ENCODE measurements at regions not wholly inside any gene's neighbourhood (a gene's known extent, or its start where the extent isn't known, plus 50 kb on each side); places are given as distances from the start of the nearest gene placed in this dataset.

GRCh38 chr18:44123743-44124142 is 556.9 kb upstream of the SETBP1 start:
- TF ChIP-seq POLR2A (IDR thresholded peaks at IDR 0.05; ENCODE audit: extremely low read depth, insufficient read length) (no peak), MYC (IDR thresholded peaks at IDR 0.05; ENCODE audit: low read depth, low read length) (no peak)
- TF ChIP-seq, protein P1, sequence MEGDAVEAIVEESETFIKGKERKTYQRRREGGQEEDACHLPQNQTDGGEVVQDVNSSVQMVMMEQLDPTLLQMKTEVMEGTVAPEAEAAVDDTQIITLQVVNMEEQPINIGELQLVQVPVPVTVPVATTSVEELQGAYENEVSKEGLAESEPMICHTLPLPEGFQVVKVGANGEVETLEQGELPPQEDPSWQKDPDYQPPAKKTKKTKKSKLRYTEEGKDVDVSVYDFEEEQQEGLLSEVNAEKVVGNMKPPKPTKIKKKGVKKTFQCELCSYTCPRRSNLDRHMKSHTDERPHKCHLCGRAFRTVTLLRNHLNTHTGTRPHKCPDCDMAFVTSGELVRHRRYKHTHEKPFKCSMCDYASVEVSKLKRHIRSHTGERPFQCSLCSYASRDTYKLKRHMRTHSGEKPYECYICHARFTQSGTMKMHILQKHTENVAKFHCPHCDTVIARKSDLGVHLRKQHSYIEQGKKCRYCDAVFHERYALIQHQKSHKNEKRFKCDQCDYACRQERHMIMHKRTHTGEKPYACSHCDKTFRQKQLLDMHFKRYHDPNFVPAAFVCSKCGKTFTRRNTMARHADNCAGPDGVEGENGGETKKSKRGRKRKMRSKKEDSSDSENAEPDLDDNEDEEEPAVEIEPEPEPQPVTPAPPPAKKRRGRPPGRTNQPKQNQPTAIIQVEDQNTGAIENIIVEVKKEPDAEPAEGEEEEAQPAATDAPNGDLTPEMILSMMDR (IDR thresholded peaks at IDR 0.05; ENCODE audit: low read depth, low read length), result no peak
- TF ChIP-seq, protein P2, sequence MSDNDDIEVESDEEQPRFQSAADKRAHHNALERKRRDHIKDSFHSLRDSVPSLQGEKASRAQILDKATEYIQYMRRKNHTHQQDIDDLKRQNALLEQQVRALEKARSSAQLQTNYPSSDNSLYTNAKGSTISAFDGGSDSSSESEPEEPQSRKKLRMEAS (IDR thresholded peaks at IDR 0.05; ENCODE audit: low read depth, low read length), result no peak
- no peak for DNase-seq (ENCODE audit: low read depth)
- H3K4me3 ChIP-seq (ENCODE audit: low read depth, low read length), result no peak overlapping the region

GRCh38 chr18:44125446-44125845 is 555.2 kb upstream of the SETBP1 start:
- DNase-seq (ENCODE audit: low read depth), result no peak
- TF ChIP-seq, protein P1 (IDR thresholded peaks at IDR 0.05; ENCODE audit: low read depth, low read length), result no peak
- TF ChIP-seq MYC (IDR thresholded peaks at IDR 0.05; ENCODE audit: low read depth, low read length) (no peak), POLR2A (IDR thresholded peaks at IDR 0.05; ENCODE audit: extremely low read depth, insufficient read length) (no peak)
- TF ChIP-seq, protein P2 (IDR thresholded peaks at IDR 0.05; ENCODE audit: low read depth, low read length), result no peak

GRCh38 chr18:44126598-44126997 is 554.1 kb upstream of the SETBP1 start:
- no peak for DNase-seq (ENCODE audit: low read depth)
- TF ChIP-seq, protein P1 (IDR thresholded peaks at IDR 0.05; ENCODE audit: low read depth, low read length), result no peak
- H3K4me3 ChIP-seq (ENCODE audit: low read depth, low read length), result no peak overlapping the region

More at GRCh38 chr18:44125446-44125845, 555.2 kb upstream of the SETBP1 start:
- H3K4me3 ChIP-seq (ENCODE audit: low read depth, low read length), result no peak overlapping the region

DNA sequence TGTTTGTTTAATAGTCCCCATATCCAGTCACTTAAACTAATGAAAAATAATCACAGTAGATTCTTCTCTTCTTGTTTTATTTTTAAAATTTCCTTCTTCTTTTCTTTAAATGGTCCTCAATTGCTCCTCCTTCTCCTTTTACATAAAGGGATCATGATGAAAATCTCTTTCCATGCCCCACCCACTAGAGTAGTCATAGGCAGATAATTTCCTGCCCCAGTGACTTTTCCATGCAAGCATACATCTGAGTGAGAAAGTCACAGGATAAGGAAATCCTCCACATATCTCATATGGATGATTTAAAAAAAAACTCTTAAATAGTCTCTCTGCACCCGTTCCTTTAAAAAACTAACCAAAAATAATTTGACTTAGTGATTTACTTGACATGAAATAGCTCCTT is 552.3 kb upstream of the SETBP1 start:
- no peak for DNase-seq (ENCODE audit: low read depth)
- no peak overlapping the region for H3K4me3 ChIP-seq (ENCODE audit: low read depth, low read length)

GRCh38 chr18:44130376-44130942 is 550.2 kb upstream of the SETBP1 start:
- no peak overlapping the region for H3K4me3 ChIP-seq (ENCODE audit: low read depth, low read length)
- DNase-seq (ENCODE audit: low read depth), result peak; percentile 54
- no peak for TF ChIP-seq MYC (IDR thresholded peaks at IDR 0.05; ENCODE audit: low read depth, low read length)
- TF ChIP-seq, protein P1 (IDR thresholded peaks at IDR 0.05; ENCODE audit: low read depth, low read length), result peak; percentile 45
- no peak for TF ChIP-seq POLR2A (IDR thresholded peaks at IDR 0.05; ENCODE audit: extremely low read depth, insufficient read length)
- TF ChIP-seq, protein P2 (IDR thresholded peaks at IDR 0.05; ENCODE audit: low read depth, low read length), result no peak

More for the DNA sequence above, 552.3 kb upstream of the SETBP1 start:
- TF ChIP-seq MYC (IDR thresholded peaks at IDR 0.05; ENCODE audit: low read depth, low read length) (no peak), POLR2A (IDR thresholded peaks at IDR 0.05; ENCODE audit: extremely low read depth, insufficient read length) (no peak)
- TF ChIP-seq, protein P2 (IDR thresholded peaks at IDR 0.05; ENCODE audit: low read depth, low read length), result no peak
- TF ChIP-seq, protein P1 (IDR thresholded peaks at IDR 0.05; ENCODE audit: low read depth, low read length), result no peak

- TF ChIP-seq, protein P2 (IDR thresholded peaks at IDR 0.05; ENCODE audit: low read depth, low read length), result no peak
- TF ChIP-seq POLR2A (IDR thresholded peaks at IDR 0.05; ENCODE audit: extremely low read depth, insufficient read length) (no peak), MYC (IDR thresholded peaks at IDR 0.05; ENCODE audit: low read depth, low read length) (no peak)
- TF ChIP-seq, protein P1 (IDR thresholded peaks at IDR 0.05; ENCODE audit: low read depth, low read length), result no peak
- no peak overlapping the region for H3K4me3 ChIP-seq (ENCODE audit: low read depth, low read length)
- no peak for DNase-seq (ENCODE audit: low read depth)
Measured at GRCh38 chr18:44133483-44133882, 547.2 kb upstream of the SETBP1 start.
